ENCODE measurements at regions not wholly inside any gene's neighbourhood (a gene's known extent, or its start where the extent isn't known, plus 50 kb on each side); places are given as distances from the start of the nearest gene placed in this dataset.
A peak's percentile ranks its signal among the peaks of the same experiment; 100 is the strongest.

DNA sequence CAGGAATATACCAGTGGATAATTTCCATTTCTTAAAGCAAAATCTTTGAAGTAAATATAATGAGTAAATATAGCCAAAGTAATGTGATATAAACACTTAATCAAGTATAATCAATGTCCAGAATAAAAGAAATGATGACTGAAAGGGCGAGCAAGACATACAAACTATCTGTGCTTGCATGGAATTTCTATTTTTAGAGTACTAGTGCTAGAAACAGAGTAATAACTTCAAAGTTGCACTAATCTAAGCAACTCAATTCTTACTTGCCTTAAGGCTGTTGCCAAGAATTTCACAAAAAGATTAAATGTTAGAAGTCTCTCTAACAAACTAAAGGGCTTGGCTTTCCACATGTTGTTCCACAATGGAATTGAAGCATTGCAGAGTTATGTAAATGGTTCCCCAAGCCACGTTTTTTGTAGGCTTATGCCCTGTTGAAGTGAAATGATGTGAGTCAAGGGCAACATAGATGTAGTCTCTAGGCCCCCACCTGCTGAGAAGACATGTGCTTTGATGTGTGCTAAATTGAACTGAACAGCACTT, 175.0 kb upstream of the LMNTD1 start:
- no peaks in the 10 kb centered on the region for H3K27me3 Mint-ChIP-seq (ENCODE audit: low read depth)
- DNase-seq (ENCODE audit: low spot score in 2 of 2, unreplicated experiment in 2 of 2): no peak
- H3K36me3 Mint-ChIP-seq: peaks cover 3% of the 10 kb centered on the region
- H3K4me1 Mint-ChIP-seq: peaks cover 25% of the 10 kb centered on the region
- no peak overlapping the region for H3K27ac Mint-ChIP-seq
- TF ChIP-seq, protein P1, sequence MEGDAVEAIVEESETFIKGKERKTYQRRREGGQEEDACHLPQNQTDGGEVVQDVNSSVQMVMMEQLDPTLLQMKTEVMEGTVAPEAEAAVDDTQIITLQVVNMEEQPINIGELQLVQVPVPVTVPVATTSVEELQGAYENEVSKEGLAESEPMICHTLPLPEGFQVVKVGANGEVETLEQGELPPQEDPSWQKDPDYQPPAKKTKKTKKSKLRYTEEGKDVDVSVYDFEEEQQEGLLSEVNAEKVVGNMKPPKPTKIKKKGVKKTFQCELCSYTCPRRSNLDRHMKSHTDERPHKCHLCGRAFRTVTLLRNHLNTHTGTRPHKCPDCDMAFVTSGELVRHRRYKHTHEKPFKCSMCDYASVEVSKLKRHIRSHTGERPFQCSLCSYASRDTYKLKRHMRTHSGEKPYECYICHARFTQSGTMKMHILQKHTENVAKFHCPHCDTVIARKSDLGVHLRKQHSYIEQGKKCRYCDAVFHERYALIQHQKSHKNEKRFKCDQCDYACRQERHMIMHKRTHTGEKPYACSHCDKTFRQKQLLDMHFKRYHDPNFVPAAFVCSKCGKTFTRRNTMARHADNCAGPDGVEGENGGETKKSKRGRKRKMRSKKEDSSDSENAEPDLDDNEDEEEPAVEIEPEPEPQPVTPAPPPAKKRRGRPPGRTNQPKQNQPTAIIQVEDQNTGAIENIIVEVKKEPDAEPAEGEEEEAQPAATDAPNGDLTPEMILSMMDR (IDR thresholded peaks at IDR 0.05; ENCODE audit: unreplicated experiment): no peak
- peaks cover 17% of the 10 kb centered on the region for H3K9me3 Mint-ChIP-seq
- no peak overlapping the region for H3K4me3 Mint-ChIP-seq

DNA sequence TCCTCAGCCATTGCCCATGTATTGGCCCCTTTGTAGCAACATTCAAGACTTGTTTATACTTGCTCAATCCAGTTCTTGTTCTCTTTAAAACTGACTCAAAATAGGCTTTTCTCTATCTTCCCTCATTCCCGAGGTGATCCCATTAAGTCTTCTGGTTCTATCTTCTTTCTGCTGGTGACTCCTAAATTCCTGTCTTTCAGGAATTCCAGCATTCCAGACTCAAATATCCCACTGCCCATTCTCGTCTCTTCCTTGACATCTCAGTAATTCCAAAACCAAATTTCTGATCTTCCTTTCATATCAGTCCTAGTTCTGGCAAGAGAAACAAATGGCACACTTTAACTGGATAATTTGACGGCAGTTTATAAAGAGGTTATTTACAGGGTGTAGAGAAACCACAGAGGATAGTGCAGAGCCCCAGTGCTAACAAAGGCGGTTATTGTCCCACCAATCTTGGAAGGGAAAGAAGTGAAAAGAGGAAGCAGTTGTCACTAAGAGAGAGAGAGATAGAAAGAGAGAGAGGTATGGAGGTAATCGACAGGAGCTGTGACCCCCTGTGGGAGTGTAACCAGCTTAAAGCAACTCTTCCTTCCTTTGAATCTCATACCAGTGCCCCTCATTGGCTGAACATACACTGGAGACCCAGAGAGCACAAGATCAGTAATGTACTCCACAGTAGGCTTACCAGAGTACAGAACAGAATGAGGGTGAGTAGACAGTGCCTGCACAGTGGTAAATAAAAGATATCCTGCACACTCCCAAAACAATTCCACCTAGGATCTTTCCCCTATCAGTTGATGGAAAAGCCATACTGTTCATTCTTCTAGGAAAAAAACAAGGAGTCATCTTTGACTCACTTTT, 177.6 kb upstream of the LMNTD1 start:
- peaks cover 26% of the 10 kb centered on the region for H3K9me3 Mint-ChIP-seq
- TF ChIP-seq, protein P1 (IDR thresholded peaks at IDR 0.05; ENCODE audit: unreplicated experiment): no peak
- H3K27ac Mint-ChIP-seq: peak overlapping the region; percentile 2
- H3K27me3 Mint-ChIP-seq (ENCODE audit: low read depth): no peaks in the 10 kb centered on the region
- peaks cover 3% of the 10 kb centered on the region for H3K36me3 Mint-ChIP-seq
- H3K4me1 Mint-ChIP-seq: peaks cover 13% of the 10 kb centered on the region
- DNase-seq (ENCODE audit: low spot score in 2 of 2, unreplicated experiment in 2 of 2): no peak
- no peak overlapping the region for H3K4me3 Mint-ChIP-seq

DNA sequence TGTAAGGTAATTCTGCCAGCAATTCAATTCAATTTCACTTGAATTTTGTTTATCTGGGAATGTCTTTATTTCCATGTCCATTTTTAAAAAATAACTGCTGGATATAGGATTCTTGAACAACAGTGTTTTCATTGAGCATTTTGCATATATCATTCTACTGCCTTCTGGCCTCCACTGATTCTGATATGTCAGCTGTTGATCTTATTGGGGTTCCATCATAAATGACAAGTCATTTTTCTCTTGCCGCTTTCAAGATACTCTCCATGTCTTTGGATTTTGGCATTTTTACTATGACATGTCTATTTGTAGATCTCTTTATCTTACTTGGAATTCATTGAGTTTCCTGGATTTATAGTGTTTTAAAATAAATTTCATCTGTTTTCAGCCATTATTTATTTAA, 180.5 kb upstream of the LMNTD1 start:
- Mint-ChIP-seq H3K4me1 (peaks cover 10% of the 10 kb centered on the region), H3K27ac (no peak overlapping the region), H3K36me3 (peaks cover 5% of the 10 kb centered on the region), H3K27me3 (ENCODE audit: low read depth) (no peaks in the 10 kb centered on the region), H3K9me3 (peaks cover 41% of the 10 kb centered on the region), H3K4me3 (no peak overlapping the region)
- DNase-seq (ENCODE audit: low spot score in 2 of 2, unreplicated experiment in 2 of 2): no peak
- TF ChIP-seq, protein P1 (IDR thresholded peaks at IDR 0.05; ENCODE audit: unreplicated experiment): no peak

DNA sequence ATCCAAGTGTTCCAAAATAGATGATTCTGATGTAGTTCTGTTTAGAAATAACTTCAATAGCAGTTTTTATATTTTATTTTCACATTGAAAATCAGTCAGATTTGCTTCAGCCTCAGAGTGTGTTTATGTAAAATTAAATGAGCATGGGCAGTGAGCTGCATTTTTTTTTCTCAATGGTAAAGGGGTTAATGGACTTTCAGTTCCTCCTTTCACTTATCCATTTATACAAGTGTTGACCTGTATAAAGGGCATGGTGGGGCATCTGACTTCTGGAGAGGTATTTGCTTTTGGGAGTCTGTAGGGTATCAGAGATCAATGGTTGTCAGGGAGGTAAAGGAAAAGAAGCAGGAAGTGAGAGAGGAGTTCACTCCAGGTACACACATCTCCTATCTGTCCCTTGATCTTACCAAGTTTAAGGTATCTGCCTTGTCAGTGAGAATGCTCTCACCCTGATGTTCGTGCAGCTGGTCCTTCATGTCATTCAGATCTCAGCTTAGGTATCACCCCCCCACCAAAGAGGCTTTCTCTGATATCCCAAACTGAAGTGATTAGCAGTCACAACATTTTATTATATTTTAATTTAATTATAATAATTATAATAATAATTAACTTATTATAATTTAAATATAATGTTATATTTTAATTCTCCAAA, 181.6 kb upstream of the LMNTD1 start:
- no peaks in the 10 kb centered on the region for H3K27me3 Mint-ChIP-seq (ENCODE audit: low read depth)
- no peak overlapping the region for H3K4me3 Mint-ChIP-seq
- peaks cover 41% of the 10 kb centered on the region for H3K9me3 Mint-ChIP-seq
- DNase-seq (ENCODE audit: low spot score in 2 of 2, unreplicated experiment in 2 of 2): no peak
- peaks cover 10% of the 10 kb centered on the region for H3K4me1 Mint-ChIP-seq
- no peak overlapping the region for H3K27ac Mint-ChIP-seq
- TF ChIP-seq, protein P1 (IDR thresholded peaks at IDR 0.05; ENCODE audit: unreplicated experiment): no peak
- peaks cover 5% of the 10 kb centered on the region for H3K36me3 Mint-ChIP-seq

DNA sequence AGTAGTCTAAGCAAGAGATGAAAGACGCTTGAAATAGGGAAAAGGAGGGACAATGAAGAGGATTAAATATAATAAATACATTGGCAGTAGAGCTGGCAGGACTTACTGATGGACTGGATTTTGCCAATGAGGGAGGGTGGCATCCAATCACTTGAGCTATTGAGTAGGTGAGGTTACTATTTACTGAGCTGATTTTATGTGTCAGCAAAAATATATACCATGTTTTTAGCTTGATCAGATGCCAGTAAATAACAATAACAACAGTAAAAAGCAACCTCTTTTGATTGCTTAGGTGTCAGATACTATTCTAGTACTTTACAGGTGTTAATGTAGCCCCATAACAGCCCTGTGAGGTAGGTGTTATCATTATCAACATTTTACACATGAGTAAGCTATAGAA, 187.5 kb upstream of the LMNTD1 start:
- peaks cover 17% of the 10 kb centered on the region for H3K9me3 Mint-ChIP-seq
- H3K36me3 Mint-ChIP-seq: peaks cover 3% of the 10 kb centered on the region
- peaks cover 29% of the 10 kb centered on the region for H3K4me1 Mint-ChIP-seq
- TF ChIP-seq, protein P1 (IDR thresholded peaks at IDR 0.05; ENCODE audit: unreplicated experiment): no peak
- no peaks in the 10 kb centered on the region for H3K27me3 Mint-ChIP-seq (ENCODE audit: low read depth)
- no peak overlapping the region for H3K4me3 Mint-ChIP-seq
- no peak overlapping the region for H3K27ac Mint-ChIP-seq
- no peak for DNase-seq (ENCODE audit: low spot score in 2 of 2, unreplicated experiment in 2 of 2)
